ENCODE measurements at regions not wholly inside any gene's neighbourhood (a gene's known extent, or its start where the extent isn't known, plus 50 kb on each side); places are given as distances from the start of the nearest gene placed in this dataset.

DNA sequence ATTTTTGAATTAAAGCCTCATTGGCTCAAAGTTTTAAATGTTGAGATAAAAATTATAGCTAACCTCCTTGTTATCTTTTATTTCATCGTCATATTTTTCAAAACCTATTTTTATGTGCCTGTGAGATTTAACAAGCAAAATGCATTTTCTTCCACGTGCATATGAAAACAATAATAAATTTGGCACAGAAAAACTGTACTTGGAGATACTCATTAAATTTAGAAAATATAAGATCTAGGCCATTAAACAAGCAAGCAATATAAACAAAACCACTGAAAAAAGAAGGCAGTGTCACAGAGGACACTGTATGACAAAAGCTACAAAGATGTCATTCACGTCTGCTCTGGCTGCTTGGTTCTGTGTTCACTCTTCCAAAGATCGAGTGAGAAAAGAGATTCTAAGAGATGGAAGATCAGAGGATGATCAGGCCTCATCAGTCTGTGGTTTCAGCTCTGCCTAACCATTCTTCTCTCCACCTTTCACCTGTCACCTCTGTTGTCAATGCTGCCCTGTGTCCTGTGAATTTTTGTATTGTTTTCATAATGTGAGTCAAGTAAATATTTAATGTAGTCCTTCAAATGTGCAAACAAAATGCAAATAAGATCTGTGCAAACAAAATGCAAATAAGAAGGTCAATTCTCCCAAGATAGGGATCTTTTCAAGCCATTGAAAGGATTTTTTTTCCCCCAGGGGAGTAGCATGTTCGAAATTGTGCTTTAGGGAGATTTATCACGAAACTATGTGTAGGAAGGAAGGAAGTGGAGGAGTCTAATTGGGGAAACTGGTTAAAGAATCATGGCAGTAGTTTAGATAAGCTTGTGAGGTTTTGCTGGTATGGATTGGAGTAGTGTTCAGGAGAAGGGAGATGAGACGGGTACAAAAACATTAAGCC is 138.7 kb upstream of the RBMS1 start:
- no peak for DNase-seq

GRCh38 chr2:160634436-160634835 is 140.8 kb upstream of the RBMS1 start:
- DNase-seq = no peak

DNA sequence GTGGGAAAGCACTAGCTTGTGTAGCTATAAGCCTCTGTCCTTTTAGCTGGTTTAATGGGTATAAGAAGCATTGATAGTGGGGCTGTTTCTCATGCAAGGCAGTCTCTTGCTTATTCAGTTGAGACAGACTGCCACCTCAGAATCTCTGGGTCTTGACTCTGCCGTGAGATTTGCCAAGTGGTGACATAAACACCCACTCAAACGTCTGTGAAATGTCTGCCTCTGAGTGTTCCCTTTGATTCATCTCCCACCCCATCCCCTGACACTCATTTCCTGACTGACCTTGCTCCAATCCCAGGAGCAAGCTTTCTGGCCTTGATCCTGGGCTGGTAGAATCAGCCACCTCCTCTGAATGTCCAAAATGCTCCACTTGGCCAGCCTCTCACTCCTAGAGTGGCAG is 141.9 kb upstream of the RBMS1 start:
- no peak for DNase-seq

DNA sequence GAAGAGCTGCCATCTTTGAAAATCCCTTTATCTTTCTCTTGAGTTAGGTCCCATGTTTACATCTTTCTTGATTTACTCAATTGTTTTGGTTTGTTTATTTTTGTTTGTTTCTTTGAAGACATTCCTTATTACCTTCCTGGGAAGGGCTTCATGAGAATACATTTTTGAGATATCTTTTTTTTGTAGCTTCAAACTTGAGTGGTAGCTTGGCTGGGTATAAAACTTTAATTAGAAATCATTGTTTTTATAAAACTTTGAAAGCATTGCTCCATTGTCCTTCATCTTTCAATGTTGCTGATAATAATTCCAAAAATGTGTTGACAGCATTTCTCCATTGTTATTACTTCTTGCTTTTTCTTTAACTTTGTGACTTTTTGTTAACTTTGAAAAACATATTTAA is 145.9 kb upstream of the RBMS1 start:
- no peak for DNase-seq

DNA sequence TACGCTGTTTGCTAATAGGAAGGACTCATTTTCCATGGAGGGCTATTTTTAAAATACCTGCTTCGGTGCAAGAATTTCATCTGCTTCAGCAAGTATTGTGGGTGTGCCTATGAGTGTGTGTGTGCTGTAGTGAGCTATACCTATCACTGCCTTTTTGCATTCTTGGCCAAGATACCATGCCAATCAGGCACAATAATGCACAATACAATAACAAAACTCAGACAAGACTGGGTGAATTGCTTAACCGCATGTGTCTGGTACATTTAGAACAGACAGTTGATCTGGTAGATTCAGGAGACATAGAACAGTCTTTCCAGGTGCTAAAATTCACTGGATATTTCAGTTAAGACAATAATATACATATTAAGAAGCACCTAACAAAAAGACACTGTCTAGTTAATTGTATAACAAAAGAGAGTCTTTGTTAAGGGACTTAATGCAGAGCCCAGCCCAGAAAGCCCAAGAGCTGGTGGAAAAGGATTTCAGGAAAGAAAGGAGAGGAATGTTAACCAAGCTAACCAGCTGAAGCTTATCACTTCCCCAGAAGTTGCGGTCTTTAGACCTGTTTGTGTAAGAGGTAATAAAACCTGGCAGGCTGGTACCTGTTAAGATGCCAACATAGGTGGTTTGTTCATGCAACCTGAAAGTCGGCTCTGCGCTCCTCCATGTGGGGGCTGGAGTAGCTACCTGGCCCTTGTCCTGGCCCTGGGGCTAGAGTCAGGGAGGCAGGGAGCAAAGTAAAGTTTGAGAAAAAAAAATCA is 153.3 kb upstream of the RBMS1 start:
- no peak for DNase-seq

- DNase-seq = no peak
These were observed 154.5 kb upstream of the RBMS1 start for GRCh38 chr2:160647967-160648685.

DNA sequence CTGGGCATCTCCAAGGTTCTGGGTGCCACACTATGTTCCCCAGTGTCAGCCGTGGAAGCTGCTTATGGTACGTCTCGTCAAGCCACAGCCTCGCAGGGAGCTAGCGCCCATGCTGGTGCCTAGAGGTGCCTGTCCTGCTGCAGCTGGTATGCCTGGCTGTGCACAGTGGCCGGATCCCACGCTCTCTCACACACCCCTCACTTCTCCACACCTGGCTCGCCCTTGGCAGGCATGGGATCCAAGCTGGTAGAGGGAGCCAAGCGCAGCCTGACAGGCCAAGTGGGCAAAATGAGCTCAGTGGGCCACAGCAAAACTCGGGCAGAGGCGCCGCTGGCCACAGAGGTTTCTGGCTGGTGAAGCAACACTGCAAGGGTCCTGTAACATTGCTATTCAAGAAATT is 156.1 kb upstream of the RBMS1 start:
- no peak for DNase-seq

DNA sequence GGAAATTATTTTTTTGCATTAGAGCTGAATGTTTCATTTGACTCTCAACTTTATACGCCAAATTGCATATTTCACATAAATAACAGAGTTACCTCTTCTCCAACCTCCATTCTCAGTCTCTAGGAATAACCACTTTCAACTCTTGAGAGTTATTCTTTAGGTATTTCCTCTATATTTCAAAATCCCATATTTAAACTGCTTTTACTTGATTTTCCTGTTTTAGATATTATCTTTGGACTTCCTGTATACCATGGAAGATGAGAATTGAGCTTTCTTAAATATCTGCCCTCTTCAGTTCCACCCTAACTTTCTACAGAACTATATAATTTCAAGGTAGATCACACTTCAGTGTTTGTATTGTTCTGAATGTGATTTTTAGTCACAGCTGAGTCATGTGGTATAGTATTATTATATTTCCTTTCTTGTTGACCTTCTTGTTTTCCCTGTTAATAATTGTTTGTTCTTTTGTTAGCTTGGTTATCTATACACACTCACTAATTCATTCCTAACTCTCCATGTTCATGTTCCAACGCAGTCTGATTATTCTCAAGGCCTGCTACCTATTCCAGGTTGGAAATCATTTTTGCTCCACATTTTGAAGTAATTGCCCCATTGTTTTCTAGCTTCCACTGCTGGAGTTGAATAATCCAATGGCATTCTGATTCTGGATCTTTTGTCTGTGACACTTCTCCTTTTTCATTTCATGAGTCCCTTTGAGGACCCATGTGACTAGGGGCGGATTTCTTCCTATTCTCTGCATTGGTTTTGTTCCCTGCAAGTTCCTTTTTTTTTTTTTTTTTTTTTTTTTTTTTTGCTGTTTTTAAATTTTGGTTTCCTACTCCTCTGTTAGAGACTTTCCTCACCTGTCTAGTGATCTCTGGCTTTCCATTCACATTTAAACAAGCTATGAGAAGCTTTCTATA is 156.8 kb upstream of the RBMS1 start:
- no peak for DNase-seq

DNA sequence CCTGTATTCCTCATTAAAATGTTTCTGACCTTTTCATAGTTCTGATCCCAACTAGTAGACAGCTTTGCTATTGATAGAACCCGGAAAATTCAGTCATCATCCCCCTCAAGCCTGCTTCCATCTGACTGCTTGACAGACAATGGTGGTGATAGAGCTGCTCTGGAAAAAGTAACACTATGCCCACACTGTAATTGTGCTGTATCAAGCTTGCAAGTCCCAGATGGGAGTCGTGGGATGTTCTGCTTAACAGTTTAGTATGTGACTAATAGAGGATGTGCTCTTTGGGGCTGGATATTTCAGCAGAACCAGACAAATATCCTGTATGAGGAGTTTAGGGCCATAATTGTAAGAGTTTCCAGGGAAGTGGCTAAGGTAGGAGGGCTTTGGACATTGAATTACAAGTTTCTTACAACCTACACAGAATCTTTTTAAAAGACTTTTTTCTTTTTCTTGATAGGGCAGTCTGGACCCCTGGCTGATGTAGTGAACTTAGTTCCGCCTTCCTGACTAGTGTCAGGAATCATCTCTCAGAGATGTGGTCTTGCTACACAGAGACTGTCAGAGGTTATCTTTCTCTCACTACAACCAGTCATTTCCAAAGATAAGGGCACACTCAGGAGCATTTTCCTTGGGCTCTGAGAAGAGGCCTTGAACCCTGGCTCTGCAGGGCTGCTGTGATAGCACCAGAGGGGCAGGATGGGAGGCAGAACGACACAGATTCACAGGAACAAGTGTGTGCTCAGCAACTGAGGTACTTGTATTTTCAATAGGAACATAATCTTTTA is 158.0 kb upstream of the RBMS1 start:
- DNase-seq = no peak

DNA sequence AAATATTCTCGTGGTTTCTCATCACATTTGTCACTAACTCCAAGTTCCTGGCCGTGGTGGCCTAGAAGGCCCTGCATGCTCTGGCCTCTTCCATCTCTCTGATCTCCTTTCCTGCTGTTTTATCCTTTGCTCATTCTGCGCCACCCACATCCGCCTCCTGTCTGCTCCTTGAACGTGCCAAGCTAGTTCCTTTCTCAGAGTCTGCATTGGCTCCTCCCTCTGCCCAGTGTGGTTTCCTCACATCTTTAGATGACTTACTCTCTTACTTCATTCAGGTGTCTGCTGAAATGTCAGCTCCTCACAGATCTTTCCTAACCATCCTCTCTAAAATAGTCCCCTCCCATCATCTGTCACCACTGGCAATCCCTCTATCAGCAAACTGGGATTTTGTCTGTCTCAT is 158.6 kb upstream of the RBMS1 start:
- peak; percentile 82 for DNase-seq

- no peak for DNase-seq
These were observed 163.6 kb upstream of the RBMS1 start for GRCh38 chr2:160657196-160657595.

DNA sequence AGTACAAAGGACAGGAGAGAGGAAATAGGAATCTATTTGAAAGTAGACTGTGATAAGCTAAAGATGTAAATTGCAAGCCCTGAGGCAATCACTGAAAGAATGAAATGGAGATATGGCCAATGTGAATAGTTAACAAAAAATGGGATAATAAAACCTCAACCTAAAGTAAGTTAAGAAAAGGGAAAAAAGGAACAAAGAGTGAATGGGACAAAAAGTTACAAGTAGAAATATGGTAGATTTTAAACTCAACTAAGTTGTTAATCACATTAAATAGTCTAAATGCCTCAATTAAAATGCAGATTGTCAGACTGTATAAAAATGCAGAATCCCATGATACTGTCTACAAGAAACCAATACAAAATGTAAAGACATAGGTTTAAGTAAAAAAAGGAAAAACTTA is 165.2 kb upstream of the RBMS1 start:
- no peak for DNase-seq

GRCh38 chr2:160660741-160661140 is 167.1 kb upstream of the RBMS1 start:
- DNase-seq = no peak

GRCh38 chr2:160664603-160665140 is 171.1 kb upstream of the RBMS1 start:
- no peak for DNase-seq

- no peak for DNase-seq
These were observed 172.8 kb upstream of the RBMS1 start for GRCh38 chr2:160666154-160667060.

DNA sequence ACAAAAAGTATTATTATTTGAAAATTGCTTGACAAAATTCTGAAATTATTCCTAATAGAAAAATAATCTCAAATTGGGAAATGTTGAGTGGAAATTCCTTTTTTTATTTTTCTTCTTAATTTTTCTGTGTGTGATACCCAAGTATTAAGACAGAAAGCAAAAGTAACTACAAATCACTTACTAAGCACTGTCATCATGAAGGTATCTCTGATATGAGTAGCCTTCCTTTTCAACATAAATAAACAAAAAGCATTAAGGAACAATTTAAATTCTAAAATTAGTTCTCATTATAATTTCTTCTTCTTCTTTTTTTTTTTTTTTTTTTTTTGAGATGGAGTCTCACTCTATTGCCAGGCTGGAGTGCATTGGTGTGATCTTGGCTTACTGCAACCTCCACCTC is 174.2 kb upstream of the RBMS1 start:
- no peak for DNase-seq

DNA sequence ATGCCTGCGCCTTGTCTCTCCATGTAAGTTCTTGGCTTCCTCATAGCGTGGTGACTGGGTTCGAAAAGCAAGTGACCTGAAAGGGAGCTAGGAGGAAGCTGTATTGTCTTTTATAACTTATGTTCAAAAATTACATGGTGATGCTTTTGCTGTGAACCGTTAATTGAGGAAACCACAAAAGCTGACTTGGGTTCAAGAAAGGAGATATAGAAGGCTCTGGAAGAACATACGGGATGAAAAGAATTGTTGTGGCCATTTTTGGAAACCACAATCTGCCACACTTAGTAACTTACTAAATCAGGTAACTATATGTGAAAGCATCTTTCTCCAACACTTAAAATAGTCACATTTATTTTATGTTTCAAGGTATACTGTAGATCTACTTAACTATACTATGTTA is 177.0 kb upstream of the RBMS1 start:
- no peak for DNase-seq

GRCh38 chr2:160672211-160672610 is 178.6 kb upstream of the RBMS1 start:
- no peak for DNase-seq

DNA sequence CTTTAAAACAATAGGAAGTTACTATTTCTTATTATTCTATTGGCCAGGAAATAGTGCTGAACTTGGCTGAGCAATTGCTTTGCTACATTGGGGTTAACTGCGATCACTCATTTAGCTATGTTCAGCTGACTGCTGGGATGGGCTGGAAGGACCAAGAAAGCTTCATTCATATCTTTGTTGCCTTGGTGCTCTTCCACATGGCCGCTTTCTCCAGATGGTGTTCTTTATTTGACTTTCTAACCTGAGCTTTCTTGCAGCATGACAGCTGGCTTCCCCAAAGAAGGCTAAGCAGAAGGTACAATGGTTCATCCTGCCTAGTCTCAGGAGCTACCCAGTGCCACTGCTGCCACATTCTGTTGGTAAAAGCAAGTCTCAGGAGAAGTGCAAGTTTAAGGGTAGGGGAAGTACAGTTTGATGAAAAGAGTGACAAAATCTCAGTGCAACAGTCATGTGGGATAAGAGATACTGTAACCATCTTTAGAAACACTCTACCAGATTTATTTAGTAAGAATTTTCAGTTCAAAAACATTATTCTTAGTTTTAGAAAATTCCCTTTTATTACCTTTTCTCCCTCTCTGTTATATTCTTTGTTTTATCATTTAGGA is 180.6 kb upstream of the RBMS1 start:
- no peak for DNase-seq

DNA sequence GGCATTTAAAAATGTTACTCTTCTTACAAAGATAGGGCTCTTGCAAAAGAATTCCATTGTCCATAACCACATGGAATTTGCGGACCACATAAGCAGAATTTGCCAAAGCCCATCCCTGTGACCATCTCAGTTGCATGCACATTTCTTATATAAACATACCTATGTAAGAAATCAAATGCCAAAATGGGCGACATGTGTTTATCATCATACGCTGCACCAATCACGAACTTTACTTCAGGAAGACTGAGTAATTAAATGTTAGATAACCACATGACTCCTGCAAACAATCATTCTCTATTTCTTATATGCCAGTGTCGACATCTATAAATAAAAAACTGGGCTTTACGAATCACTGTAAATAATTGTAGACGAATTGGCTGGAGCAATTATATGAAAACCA is 186.1 kb upstream of the RBMS1 start:
- no peak for DNase-seq

Measured in CD4-positive, alpha-beta T cell treated with Interleukin-6 for 4 hours (primary cell).